GM12878 (cell line): ENCODE measurements at regions not wholly inside any gene's neighbourhood (a gene's known extent, or its start where the extent isn't known, plus 50 kb on each side); places are given as distances from the start of the nearest gene placed in this dataset.

Experiments
- ATF7 ChIP-seq: fragments of 450-650 bp; IDR thresholded peaks from 2 replicates; pipeline ENCODE4 v1.6.1; 2016; ENCODE audit warnings: low read depth, mild to moderate bottlenecking
- BCL11A ChIP-seq: IDR thresholded peaks from 2 replicates; pipeline ENCODE4 v1.6.1; 2011; ENCODE audit warnings: low read depth, low read length
- BHLHE40 ChIP-seq, 2 experiments: fragments of 450-650 bp in 1 of 2; IDR thresholded peaks; 2 replicates each; pipeline ENCODE4 v1.6.1; 2011 to 2017; ENCODE audit warnings: low read depth in 2 of 2, borderline replicate concordance in 1 of 2, improper control_type of control experiment in 1 of 2, low read length in 1 of 2, mild to moderate bottlenecking in 1 of 2
- BMI1 ChIP-seq: fragments of 450-650 bp; IDR thresholded peaks from 2 replicates; pipeline ENCODE4 v1.6.1; 2016; ENCODE audit warnings: mild to moderate bottlenecking, moderate library complexity, borderline replicate concordance
- CBFB ChIP-seq: IDR thresholded peaks from 2 replicates; pipeline ENCODE4 v1.6.1; 2016; ENCODE audit warnings: antibody characterized with exemption, low read depth
- CBX5 ChIP-seq: sonication (generic); IDR thresholded peaks from 2 replicates; pipeline ENCODE4 v1.6.1; 2016; ENCODE audit warnings: low read depth, moderate library complexity, mild to moderate bottlenecking, inconsistent platforms
- CHD2 ChIP-seq: IDR thresholded peaks from 2 replicates; pipeline ENCODE4 v1.6.1; 2011; ENCODE audit warnings: low read depth, low read length, improper control_type of control experiment, borderline replicate concordance
- HCFC1 ChIP-seq: fragments of 150-350 bp; IDR thresholded peaks from 2 replicates; pipeline ENCODE4 v1.6.1; 2014; ENCODE audit warnings: low read length
- HDAC2 ChIP-seq: fragments of 200-600 bp; sonication (generic); IDR thresholded peaks from 2 replicates; pipeline ENCODE4 v1.6.1; 2017
- IKZF1 ChIP-seq: fragments of 450-650 bp; conservative IDR thresholded peaks from 2 replicates; pipeline ENCODE4 v1.6.1; 2017; ENCODE audit warnings: antibody characterized with exemption, mild to moderate bottlenecking
- MEF2A ChIP-seq: IDR thresholded peaks from 2 replicates; pipeline ENCODE4 v1.6.1; 2011; ENCODE audit warnings: low read depth, mild to moderate bottlenecking, low read length, moderate library complexity; ENCODE audit not compliant: insufficient read depth
- MTA2 ChIP-seq: fragments of 450-650 bp; IDR thresholded peaks from 2 replicates; pipeline ENCODE4 v1.6.1; 2016; ENCODE audit warnings: low read depth, mild to moderate bottlenecking, moderate library complexity
- MXI1 ChIP-seq: fragments of 150-350 bp; IDR thresholded peaks from 2 replicates; pipeline ENCODE4 v1.6.1; 2011; ENCODE audit warnings: low read depth, mild to moderate bottlenecking, inconsistent platforms, low read length, improper control_type of control experiment
- NR2F1 ChIP-seq: fragments of 450-650 bp; conservative IDR thresholded peaks from 2 replicates; pipeline ENCODE4 v1.6.1; 2017; ENCODE audit warnings: mild to moderate bottlenecking
- POLR2A ChIP-seq: IDR thresholded peaks from 2 replicates; pipeline ENCODE4 v1.6.1; 2011; ENCODE audit warnings: low read depth, mild to moderate bottlenecking, low read length
- POLR2AphosphoS5 ChIP-seq: IDR thresholded peaks from 2 replicates; pipeline ENCODE4 v1.6.1; 2011; ENCODE audit warnings: mild to moderate bottlenecking, low read length, inconsistent platforms
- RUNX3 ChIP-seq: IDR thresholded peaks from 2 replicates; pipeline ENCODE4 v1.6.1; 2012; ENCODE audit warnings: low read length, inconsistent platforms
- SPI1 ChIP-seq: IDR thresholded peaks from 2 replicates; pipeline ENCODE4 v1.6.1; 2011; ENCODE audit warnings: low read depth, mild to moderate bottlenecking, low read length, moderate library complexity, borderline replicate concordance; ENCODE audit not compliant: insufficient read depth
- SRF ChIP-seq, 2 experiments: IDR thresholded peaks; 2 replicates each; pipeline ENCODE4 v1.6.1; 2011; ENCODE audit warnings: low read depth in 2 of 2, low read length in 2 of 2, mild to moderate bottlenecking in 1 of 2, moderate library complexity in 1 of 2
- WRNIP1 ChIP-seq: IDR thresholded peaks from 2 replicates; pipeline ENCODE4 v1.6.1; 2011; ENCODE audit warnings: low read depth, low read length, improper control_type of control experiment, borderline replicate concordance
- ZNF217 ChIP-seq: fragments of 450-650 bp; IDR thresholded peaks from 2 replicates; pipeline ENCODE4 v1.6.1; 2017; ENCODE audit warnings: antibody characterized with exemption, mild to moderate bottlenecking
- ZNF274 ChIP-seq: IDR thresholded peaks from one replicate; pipeline ENCODE4 v1.8.0; 2011; ENCODE audit not compliant: insufficient read length, insufficient read depth
- ZNF384 ChIP-seq: IDR thresholded peaks from 2 replicates; pipeline ENCODE4 v1.6.1; 2012; ENCODE audit warnings: low read depth, mild to moderate bottlenecking, low read length, improper control_type of control experiment, borderline replicate concordance
- ZSCAN29 ChIP-seq: fragments of 450-650 bp; IDR thresholded peaks from 2 replicates; pipeline ENCODE4 v1.6.1; 2017; ENCODE audit warnings: mild to moderate bottlenecking, moderate library complexity
- TF ChIP-seq, protein P1 (sequence below): IDR thresholded peaks from 2 replicates; pipeline ENCODE4 v1.6.1; 2012; ENCODE audit warnings: low read length, inconsistent platforms
- TF ChIP-seq, protein P2 (sequence below): fragments of 450-650 bp; IDR thresholded peaks from 2 replicates; pipeline ENCODE4 v1.6.1; 2016; ENCODE audit warnings: mild to moderate bottlenecking
- TF ChIP-seq, protein P3 (sequence below): IDR thresholded peaks from 2 replicates; pipeline ENCODE4 v1.6.1; 2011; ENCODE audit warnings: low read depth, mild to moderate bottlenecking, low read length, moderate library complexity, borderline replicate concordance; ENCODE audit errors: extremely low read depth
- TF ChIP-seq, protein P4 (sequence below): fragments of 450-650 bp; IDR thresholded peaks from 2 replicates; pipeline ENCODE4 v1.6.1; 2018; ENCODE audit warnings: mild to moderate bottlenecking, low read depth, moderate library complexity; ENCODE audit not compliant: partially characterized antibody

DNA sequence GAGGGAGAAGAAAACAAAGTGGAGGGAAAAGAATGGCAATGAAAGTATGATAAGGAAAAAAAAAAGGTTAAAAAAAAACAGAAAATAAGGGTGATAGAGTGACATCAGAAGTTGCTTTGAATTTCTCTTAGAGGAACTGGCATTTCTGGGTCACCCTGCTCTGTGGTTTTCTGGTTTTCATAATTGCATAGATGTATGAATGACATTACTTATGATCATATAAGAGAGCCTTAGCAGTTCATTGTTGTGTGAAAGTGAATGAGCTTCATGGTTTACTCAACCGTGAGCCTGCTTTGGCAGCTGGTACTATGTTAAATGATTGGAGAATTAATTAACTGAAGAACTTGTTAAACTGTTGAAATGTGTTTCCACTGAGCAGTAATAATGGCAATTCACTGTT, 336.4 kb upstream of the FBXO33 start (continued):
- TF ChIP-seq ZNF384 (peak; percentile 60; the same call in 1 of the 2 replicates), POLR2A (no peak), BCL11A (peak; percentile 19; the same call in 1 of the 2 replicates), ZNF217 (no peak), CHD2 (peak; percentile 29; the same call in 1 of the 2 replicates), ATF7 (peak; percentile 86), ZNF274 (no peak), IKZF1 (0 out of 2 replicates have a peak, but pooled peaks have one; percentile 30), MXI1 (no peak), NR2F1 (peak; percentile 57; the same call in 1 of the 2 replicates), ZSCAN29 (no peak), RUNX3 (peak; percentile 82), SPI1 (peak; percentile 61; the same call in 1 of the 2 replicates), MEF2A (no peak), WRNIP1 (no peak), HDAC2 (no peak), CBFB (no peak), BMI1 (no peak), SRF (IDR thresholded peaks at IDR 0.05; ENCODE audit: low read depth in 2 of 2, low read length in 2 of 2) (no peak), POLR2AphosphoS5 (no peak), BHLHE40 (IDR thresholded peaks at IDR 0.05; ENCODE audit: borderline replicate concordance in 1 of 2, low read depth in 2 of 2, low read length in 1 of 2) (peak; percentile 27 to 64; a peak in 2 of 4 replicates), HCFC1 (no peak), MTA2 (peak; percentile 96), CBX5 (no peak)
- TF ChIP-seq, protein P1, sequence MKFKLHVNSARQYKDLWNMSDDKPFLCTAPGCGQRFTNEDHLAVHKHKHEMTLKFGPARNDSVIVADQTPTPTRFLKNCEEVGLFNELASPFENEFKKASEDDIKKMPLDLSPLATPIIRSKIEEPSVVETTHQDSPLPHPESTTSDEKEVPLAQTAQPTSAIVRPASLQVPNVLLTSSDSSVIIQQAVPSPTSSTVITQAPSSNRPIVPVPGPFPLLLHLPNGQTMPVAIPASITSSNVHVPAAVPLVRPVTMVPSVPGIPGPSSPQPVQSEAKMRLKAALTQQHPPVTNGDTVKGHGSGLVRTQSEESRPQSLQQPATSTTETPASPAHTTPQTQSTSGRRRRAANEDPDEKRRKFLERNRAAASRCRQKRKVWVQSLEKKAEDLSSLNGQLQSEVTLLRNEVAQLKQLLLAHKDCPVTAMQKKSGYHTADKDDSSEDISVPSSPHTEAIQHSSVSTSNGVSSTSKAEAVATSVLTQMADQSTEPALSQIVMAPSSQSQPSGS, result no peak
- TF ChIP-seq, protein P2, sequence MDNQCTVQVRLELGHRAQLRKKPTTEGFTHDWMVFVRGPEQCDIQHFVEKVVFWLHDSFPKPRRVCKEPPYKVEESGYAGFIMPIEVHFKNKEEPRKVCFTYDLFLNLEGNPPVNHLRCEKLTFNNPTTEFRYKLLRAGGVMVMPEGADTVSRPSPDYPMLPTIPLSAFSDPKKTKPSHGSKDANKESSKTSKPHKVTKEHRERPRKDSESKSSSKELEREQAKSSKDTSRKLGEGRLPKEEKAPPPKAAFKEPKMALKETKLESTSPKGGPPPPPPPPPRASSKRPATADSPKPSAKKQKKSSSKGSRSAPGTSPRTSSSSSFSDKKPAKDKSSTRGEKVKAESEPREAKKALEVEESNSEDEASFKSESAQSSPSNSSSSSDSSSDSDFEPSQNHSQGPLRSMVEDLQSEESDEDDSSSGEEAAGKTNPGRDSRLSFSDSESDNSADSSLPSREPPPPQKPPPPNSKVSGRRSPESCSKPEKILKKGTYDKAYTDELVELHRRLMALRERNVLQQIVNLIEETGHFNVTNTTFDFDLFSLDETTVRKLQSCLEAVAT, result peak; percentile 48; the same call in 1 of the 2 replicates
- TF ChIP-seq, protein P3, sequence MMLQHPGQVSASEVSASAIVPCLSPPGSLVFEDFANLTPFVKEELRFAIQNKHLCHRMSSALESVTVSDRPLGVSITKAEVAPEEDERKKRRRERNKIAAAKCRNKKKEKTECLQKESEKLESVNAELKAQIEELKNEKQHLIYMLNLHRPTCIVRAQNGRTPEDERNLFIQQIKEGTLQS, result no peak
- TF ChIP-seq, protein P4, sequence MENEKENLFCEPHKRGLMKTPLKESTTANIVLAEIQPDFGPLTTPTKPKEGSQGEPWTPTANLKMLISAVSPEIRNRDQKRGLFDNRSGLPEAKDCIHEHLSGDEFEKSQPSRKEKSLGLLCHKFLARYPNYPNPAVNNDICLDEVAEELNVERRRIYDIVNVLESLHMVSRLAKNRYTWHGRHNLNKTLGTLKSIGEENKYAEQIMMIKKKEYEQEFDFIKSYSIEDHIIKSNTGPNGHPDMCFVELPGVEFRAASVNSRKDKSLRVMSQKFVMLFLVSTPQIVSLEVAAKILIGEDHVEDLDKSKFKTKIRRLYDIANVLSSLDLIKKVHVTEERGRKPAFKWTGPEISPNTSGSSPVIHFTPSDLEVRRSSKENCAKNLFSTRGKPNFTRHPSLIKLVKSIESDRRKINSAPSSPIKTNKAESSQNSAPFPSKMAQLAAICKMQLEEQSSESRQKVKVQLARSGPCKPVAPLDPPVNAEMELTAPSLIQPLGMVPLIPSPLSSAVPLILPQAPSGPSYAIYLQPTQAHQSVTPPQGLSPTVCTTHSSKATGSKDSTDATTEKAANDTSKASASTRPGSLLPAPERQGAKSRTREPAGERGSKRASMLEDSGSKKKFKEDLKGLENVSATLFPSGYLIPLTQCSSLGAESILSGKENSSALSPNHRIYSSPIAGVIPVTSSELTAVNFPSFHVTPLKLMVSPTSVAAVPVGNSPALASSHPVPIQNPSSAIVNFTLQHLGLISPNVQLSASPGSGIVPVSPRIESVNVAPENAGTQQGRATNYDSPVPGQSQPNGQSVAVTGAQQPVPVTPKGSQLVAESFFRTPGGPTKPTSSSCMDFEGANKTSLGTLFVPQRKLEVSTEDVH, result no peak
